IMR-90 (cell line): ENCODE measurements at regions not wholly inside any gene's neighbourhood (a gene's known extent, or its start where the extent isn't known, plus 50 kb on each side); places are given as distances from the start of the nearest gene placed in this dataset.
A peak's percentile ranks its signal among the peaks of the same experiment; 100 is the strongest.

Experiments used
- ATAC-seq: fragments of 200-7000 bp; cut with Tn5 transposase; 2 replicates; pipeline ENCODE4 v1.9.1; 2020; ENCODE audit warnings: low read depth, mild to moderate bottlenecking, moderate library complexity
- BruUV-seq: library from RNA; stranded (reverse); fragments of 400-500 nt; replicated peaks from 2 replicates; lab custom pipeline; 2021; lab: Mats Ljungman, UMichigan
- CTCF ChIA-PET: fragments of 300-600 bp; formaldehyde crosslinking; extraction: SDS; loops from one replicate; lab custom pipeline; 2021; ENCODE audit warnings: antibody characterized with exemption; lab: Yijun Ruan, JAX
- POLR2A ChIA-PET: fragments of 300-600 bp; sonication (Branson Sonifier 250); formaldehyde crosslinking; loops from one replicate; lab custom pipeline; 2022; ENCODE audit warnings: antibody characterized with exemption; ENCODE audit not compliant: unreplicated experiment; lab: Charles Lee
- DNase-seq: peaks from one replicate; pipeline ENCODE4 v3.0.0; 2013
- H2AFZ ChIP-seq: replicated peaks from 2 replicates; pipeline ENCODE3; 2013; ENCODE audit warnings: low read length, mild to moderate bottlenecking; ENCODE audit not compliant: poor library complexity
- H2AK5ac ChIP-seq: 2 replicates; pipeline ENCODE4 v1.6.1; 2013; ENCODE audit warnings: low read depth, low read length, inconsistent platforms
- H2AK9ac ChIP-seq: replicated peaks from 2 replicates; pipeline ENCODE3; 2013; ENCODE audit warnings: mild to moderate bottlenecking, low read depth, low read length, moderate library complexity; ENCODE audit not compliant: poor library complexity
- H2BK120ac ChIP-seq: 2 replicates; pipeline ENCODE4 v1.6.1; 2013; ENCODE audit warnings: low read depth, low read length, inconsistent platforms
- H2BK15ac ChIP-seq: 3 replicates; pipeline ENCODE4 v1.6.1; 2013; ENCODE audit warnings: low read depth, low read length, inconsistent platforms
- H2BK20ac ChIP-seq: 2 replicates; pipeline ENCODE4 v1.6.1; 2013; ENCODE audit warnings: low read depth, mild to moderate bottlenecking, inconsistent platforms, low read length, moderate library complexity
- H2BK5ac ChIP-seq: 2 replicates; pipeline ENCODE4 v1.6.1; 2013; ENCODE audit warnings: mild to moderate bottlenecking, low read depth, low read length, inconsistent platforms; ENCODE audit not compliant: poor library complexity, severe bottlenecking
- H3K14ac ChIP-seq: replicated peaks from 2 replicates; pipeline ENCODE4 v1.6.1; 2013; ENCODE audit warnings: low read depth, low read length, inconsistent platforms
- H3K18ac ChIP-seq: 2 replicates; pipeline ENCODE4 v1.6.1; 2013; ENCODE audit warnings: low read depth, low read length, control low read depth
- H3K23ac ChIP-seq: 2 replicates; pipeline ENCODE4 v1.6.1; 2013; ENCODE audit warnings: low read depth, low read length, inconsistent platforms
- H3K27ac ChIP-seq: 2 replicates; pipeline ENCODE4 v1.5.1; 2013; ENCODE audit warnings: mild to moderate bottlenecking, control low read depth, low read length; ENCODE audit not compliant: insufficient read depth
- H3K27me3 ChIP-seq: 2 replicates; pipeline ENCODE4 v1.6.1; 2013; ENCODE audit warnings: low read length; ENCODE audit not compliant: control insufficient read depth, insufficient read depth
- H3K36me3 ChIP-seq: 2 replicates; pipeline ENCODE4 v1.6.1; 2013; ENCODE audit warnings: low read length, mixed read lengths; ENCODE audit not compliant: control insufficient read depth, insufficient read depth
- H3K4ac ChIP-seq: 2 replicates; pipeline ENCODE4 v1.6.1; 2013; ENCODE audit warnings: low read depth, low read length, inconsistent platforms
- H3K4me1 ChIP-seq: 2 replicates; pipeline ENCODE4 v1.6.1; 2013; ENCODE audit warnings: low read length, mixed read lengths; ENCODE audit not compliant: control insufficient read depth, insufficient read depth
- H3K4me2 ChIP-seq: 2 replicates; pipeline ENCODE4 v1.6.1; 2013; ENCODE audit warnings: low read depth, mild to moderate bottlenecking, control low read depth, low read length, moderate library complexity
- H3K4me3 ChIP-seq: 2 replicates; pipeline ENCODE4 v1.5.1; 2013; ENCODE audit warnings: low read depth, mild to moderate bottlenecking, control low read depth, low read length, moderate library complexity; ENCODE audit not compliant: insufficient read depth
- H3K56ac ChIP-seq: 2 replicates; pipeline ENCODE4 v1.6.1; 2013; ENCODE audit warnings: low read length, inconsistent platforms; ENCODE audit not compliant: insufficient read depth; ENCODE audit errors: extremely low read depth
- H3K79me1 ChIP-seq, 2 experiments: 2 replicates each; pipeline ENCODE4 v1.6.1; 2013; ENCODE audit warnings: low read length in 2 of 2, inconsistent platforms in 1 of 2, low read depth in 1 of 2
- H3K9ac ChIP-seq: 2 replicates; pipeline ENCODE4 v1.6.1; 2013; ENCODE audit warnings: low read depth, low read length, control low read depth
- H3K9me1 ChIP-seq: 2 replicates; pipeline ENCODE4 v1.6.1; 2013; ENCODE audit warnings: low read length, inconsistent platforms; ENCODE audit not compliant: insufficient read depth
- H3K9me3 ChIP-seq: 2 replicates; pipeline ENCODE4 v1.6.1; 2013; ENCODE audit warnings: low read length; ENCODE audit not compliant: control insufficient read depth, insufficient read depth
- H4K20me1 ChIP-seq: 2 replicates; pipeline ENCODE4 v1.6.1; 2013; ENCODE audit warnings: low read length, inconsistent platforms; ENCODE audit not compliant: insufficient read depth
- H4K5ac ChIP-seq: 2 replicates; pipeline ENCODE4 v1.6.1; 2013; ENCODE audit warnings: mild to moderate bottlenecking, low read depth, low read length, control low read depth
- H4K8ac ChIP-seq, 2 experiments: 2 replicates each; pipeline ENCODE4 v1.6.1; 2013; ENCODE audit warnings: low read depth in 2 of 2, low read length in 2 of 2, control low read depth in 1 of 2, inconsistent platforms in 1 of 2
- H4K91ac ChIP-seq: 2 replicates; pipeline ENCODE4 v1.6.1; 2013; ENCODE audit warnings: low read depth, low read length, inconsistent platforms; ENCODE audit not compliant: insufficient read depth
- FOS ChIP-seq: fragments of 150-350 bp; IDR thresholded peaks from 2 replicates; pipeline ENCODE4 v1.6.1; 2016; ENCODE audit warnings: low read depth, low read length
- NFE2L2 ChIP-seq: fragments of 150-350 bp; IDR thresholded peaks from 2 replicates; pipeline ENCODE4 v1.6.1; 2016; ENCODE audit warnings: low read depth, mild to moderate bottlenecking, low read length
- WGBS, 2 experiments: methylation state at CpG; one replicate each; pipeline versions ENCODE4 v1.1.5 to v1.1.7; 2013; ENCODE audit warnings: missing lambda C conversion rate in 2 of 2; ENCODE audit not compliant: insufficient read length in 1 of 2; ENCODE audit errors: extremely low coverage in 2 of 2; 5-methylcytosine and 5-hydroxymethylcytosine counted together
- dilution Hi-C: fragments of 300-500 bp; cut with HindIII; formaldehyde crosslinking; loops from one replicate; pipeline ENCODE4 v1.14.3; 2018; ENCODE audit warnings: low sequenced_read_pairs; ENCODE audit not compliant: unreplicated experiment
- in situ Hi-C: fragments of 300-500 bp; cut with MboI; formaldehyde crosslinking; loops from 3 replicates; pipeline ENCODE4 v1.14.3; 2019; ENCODE audit warnings: low sequenced_read_pairs, inconsistent platforms, mixed read lengths
- intact Hi-C: fragments of 100-400 bp; cut with micrococcal nuclease; formaldehyde crosslinking; loops from 2 replicates; pipeline ENCODE4 v1.10.0; 2022

DNA sequence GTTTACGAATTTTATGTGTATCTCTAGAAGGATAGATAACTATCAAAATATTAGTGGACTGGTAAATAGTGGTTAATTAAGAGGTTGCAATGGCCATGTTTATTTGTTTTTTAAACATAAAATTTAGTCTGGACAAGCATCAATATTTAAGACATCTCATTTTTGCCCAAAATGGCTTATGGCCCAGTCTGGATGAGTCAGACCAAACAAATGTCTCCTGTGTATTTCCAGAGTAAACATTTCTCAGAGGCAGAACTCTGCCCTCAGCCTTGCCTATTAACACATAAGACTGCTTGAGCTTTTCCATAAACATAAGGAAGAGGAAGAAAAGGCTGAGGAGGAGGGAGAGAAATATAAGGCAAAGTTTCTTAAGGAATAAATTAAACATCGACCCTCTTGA, 277.1 kb upstream of the DIAPH2 start:
- peak overlapping the region; percentile 60 for H2BK5ac ChIP-seq
- no peak overlapping the region for H2AFZ ChIP-seq
- no peaks in the 10 kb centered on the region for H3K79me1 ChIP-seq
- in situ Hi-C loops (no loop called here), dilution Hi-C loops (no loop called here), intact Hi-C loops (no loop called here)
- H3K14ac ChIP-seq, result no peak overlapping the region
- H3K9me1 ChIP-seq, result no peaks in the 10 kb centered on the region; the same call in none of the 2 replicates
- no peaks in the 10 kb centered on the region for H3K36me3 ChIP-seq
- no peak overlapping the region for H4K8ac ChIP-seq
- BruUV-seq, result no TSS peak
- ATAC-seq (peak; percentile 93), DNase-seq (peak; percentile 80)
- peak overlapping the region; percentile 55; the same call in 1 of the 2 replicates for H3K4me2 ChIP-seq
- no peak overlapping the region for H2AK5ac ChIP-seq
- no peaks in the 10 kb centered on the region; the same call in 1 of the 2 replicates for H4K20me1 ChIP-seq
- H4K91ac ChIP-seq, result no peak overlapping the region
- H3K4me3 ChIP-seq, result no peak overlapping the region
- H3K27ac ChIP-seq, result no peak overlapping the region
- no CpG with 5 or more reads among the region's 2 CpGs for WGBS, 2 experiments
- H2AK9ac ChIP-seq, result no peak overlapping the region
- H2BK120ac ChIP-seq, result 0 out of 2 replicates have a peak overlapping the region, but pooled peaks have one; percentile 65
- H3K9me3 ChIP-seq, result no peaks in the 10 kb centered on the region
- H3K56ac ChIP-seq, result no peak overlapping the region
- TF ChIP-seq NFE2L2 (no peak), FOS (peak; percentile 40; the same call in 1 of the 2 replicates)
- H4K5ac ChIP-seq, result no peak overlapping the region
- ChIA-PET POLR2A (no interaction called here), CTCF (interaction anchor here (1.0 kb wide), 1 partner anchor 15 kb away, joined by 3 read pairs; no protein-coding TSS in a partner anchor)
- H3K9ac ChIP-seq, result no peak overlapping the region
- no peak overlapping the region for H2BK20ac ChIP-seq
- no peak overlapping the region for H3K4ac ChIP-seq
- H3K4me1 ChIP-seq, result no peaks in the 10 kb centered on the region; the same call in 1 of the 2 replicates
- H3K27me3 ChIP-seq, result no peaks in the 10 kb centered on the region
- no peak overlapping the region for H3K23ac ChIP-seq
- no peak overlapping the region for H3K18ac ChIP-seq
- H2BK15ac ChIP-seq, result no peak overlapping the region
